Parathyroid adenoma (tissue), 2 donors: ENCODE measurements at regions not wholly inside any gene's neighbourhood (a gene's known extent, or its start where the extent isn't known, plus 50 kb on each side); places are given as distances from the start of the nearest gene placed in this dataset.

ENCODE experiments used
- H2AFZ ChIP-seq: fragments of 300-600 bp; sonication (generic); one replicate; pipeline ENCODE4 v1.7.0; 2017; ENCODE audit warnings: antibody characterized with exemption, mild to moderate bottlenecking
- H3K27ac ChIP-seq: fragments of 300-600 bp; sonication (generic); one replicate; pipeline ENCODE4 v1.7.0; 2017
- H3K27me3 ChIP-seq: fragments of 300-600 bp; sonication (generic); one replicate; pipeline ENCODE4 v1.7.0; 2017; ENCODE audit warnings: low read length; ENCODE audit not compliant: control insufficient read depth, insufficient read depth
- H3K36me3 ChIP-seq: fragments of 300-600 bp; sonication (generic); one replicate; pipeline ENCODE4 v1.7.0; 2017; ENCODE audit warnings: low read length; ENCODE audit not compliant: control insufficient read depth, insufficient read depth
- H3K4me1 ChIP-seq: fragments of 300-600 bp; sonication (generic); one replicate; pipeline ENCODE4 v1.7.0; 2017; ENCODE audit warnings: control low read depth
- H3K4me2 ChIP-seq: fragments of 300-600 bp; sonication (generic); one replicate; pipeline ENCODE4 v1.7.0; 2017; ENCODE audit warnings: low read length
- H3K4me3 ChIP-seq: fragments of 300-600 bp; sonication (generic); one replicate; pipeline ENCODE4 v1.7.0; 2017; ENCODE audit warnings: low read depth, low read length
- H3K79me2 ChIP-seq: fragments of 300-600 bp; sonication (generic); one replicate; pipeline ENCODE4 v1.7.0; 2017; ENCODE audit warnings: control low read depth
- H3K9ac ChIP-seq: fragments of 300-600 bp; sonication (generic); one replicate; pipeline ENCODE4 v1.7.0; 2017; ENCODE audit warnings: mild to moderate bottlenecking
- H3K9me3 ChIP-seq: fragments of 300-600 bp; sonication (generic); one replicate; pipeline ENCODE4 v1.7.0; 2017; ENCODE audit warnings: low read length; ENCODE audit not compliant: control insufficient read depth
- CTCF ChIP-seq: fragments of 300-600 bp; sonication (generic); IDR thresholded peaks from one replicate; pipeline ENCODE4 v1.7.0; 2017; ENCODE audit warnings: antibody characterized with exemption, mild to moderate bottlenecking
- donor health status: primary hyperparathyroidism.

GRCh38 chr11:103637831-103638230 is 398.6 kb upstream of the DDI1 start:
- Histone ChIP-seq H3K36me3 (no peaks in the 10 kb centered on the region), H3K9me3 (no peaks in the 10 kb centered on the region), H3K79me2 (no peaks in the 10 kb centered on the region), H3K27ac (no peak overlapping the region), H3K4me3 (no peak overlapping the region), H2AFZ (no peak overlapping the region), H3K4me2 (no peak overlapping the region), H3K4me1 (no peaks in the 10 kb centered on the region), H3K27me3 (no peaks in the 10 kb centered on the region), H3K9ac (no peak overlapping the region)
- no peak for TF ChIP-seq CTCF

GRCh38 chr11:103644676-103645075 is 391.8 kb upstream of the DDI1 start:
- H2AFZ ChIP-seq = no peak overlapping the region
- no peak for TF ChIP-seq CTCF
- H3K36me3 ChIP-seq = no peaks in the 10 kb centered on the region
- no peak overlapping the region for H3K9ac ChIP-seq
- H3K79me2 ChIP-seq = no peaks in the 10 kb centered on the region
- H3K4me2 ChIP-seq = no peak overlapping the region
- no peak overlapping the region for H3K27ac ChIP-seq
- no peaks in the 10 kb centered on the region for H3K27me3 ChIP-seq
- no peak overlapping the region for H3K4me3 ChIP-seq
- no peaks in the 10 kb centered on the region for H3K9me3 ChIP-seq
- H3K4me1 ChIP-seq = no peaks in the 10 kb centered on the region

GRCh38 chr11:103648054-103648453 is 388.4 kb upstream of the DDI1 start:
- Histone ChIP-seq H3K36me3 (no peaks in the 10 kb centered on the region), H3K27ac (no peak overlapping the region), H3K9me3 (no peaks in the 10 kb centered on the region), H3K79me2 (no peaks in the 10 kb centered on the region), H3K4me3 (no peak overlapping the region), H3K4me2 (no peak overlapping the region), H3K27me3 (no peaks in the 10 kb centered on the region), H2AFZ (no peak overlapping the region), H3K4me1 (no peaks in the 10 kb centered on the region), H3K9ac (no peak overlapping the region)
- TF ChIP-seq CTCF = no peak

- no peak overlapping the region for H3K4me3 ChIP-seq
- H2AFZ ChIP-seq = no peak overlapping the region
- TF ChIP-seq CTCF = no peak
- no peaks in the 10 kb centered on the region for H3K79me2 ChIP-seq
- H3K9me3 ChIP-seq = no peaks in the 10 kb centered on the region
- no peak overlapping the region for H3K9ac ChIP-seq
- H3K36me3 ChIP-seq = no peaks in the 10 kb centered on the region
- H3K27ac ChIP-seq = no peak overlapping the region
- H3K27me3 ChIP-seq = no peaks in the 10 kb centered on the region
- H3K4me1 ChIP-seq = no peaks in the 10 kb centered on the region
- no peak overlapping the region for H3K4me2 ChIP-seq
These were observed 387.6 kb upstream of the DDI1 start for GRCh38 chr11:103648670-103649400.

- no peak overlapping the region for H3K4me3 ChIP-seq
- no peaks in the 10 kb centered on the region for H3K4me1 ChIP-seq
- no peaks in the 10 kb centered on the region for H3K9me3 ChIP-seq
- H3K79me2 ChIP-seq = no peaks in the 10 kb centered on the region
- TF ChIP-seq CTCF = no peak
- no peaks in the 10 kb centered on the region for H3K36me3 ChIP-seq
- no peak overlapping the region for H3K9ac ChIP-seq
- H3K4me2 ChIP-seq = no peak overlapping the region
- H3K27ac ChIP-seq = no peak overlapping the region
- H2AFZ ChIP-seq = no peak overlapping the region
- no peaks in the 10 kb centered on the region for H3K27me3 ChIP-seq
These were observed 387.0 kb upstream of the DDI1 start for GRCh38 chr11:103649401-103649895.
